HCT116 (cell line): ENCODE measurements at regions not wholly inside any gene's neighbourhood (a gene's known extent, or its start where the extent isn't known, plus 50 kb on each side); places are given as distances from the start of the nearest gene placed in this dataset.

Source experiments
- ATAC-seq: fragments of 200-7000 bp; cut with Tn5 transposase; 2 replicates; pipeline ENCODE4 v1.9.1; 2020; ENCODE audit warnings: mild to moderate bottlenecking, moderate library complexity
- BruUV-seq: library from RNA; stranded (reverse); fragments of 400-500 nt; replicated peaks from 2 replicates; lab custom pipeline; 2021; lab: Mats Ljungman, UMichigan
- CTCF ChIA-PET: fragments of 300-600 bp; sonication (Branson Sonifier 250); formaldehyde crosslinking; loops from one replicate; lab custom pipeline; 2021; ENCODE audit warnings: antibody characterized with exemption; lab: Charles Lee
- POLR2A ChIA-PET: fragments of 300-600, 350-600 bp; sonication (Branson Sonifier 250); formaldehyde crosslinking; loops from one replicate; lab custom pipeline; 2021; ENCODE audit warnings: antibody characterized with exemption; lab: Charles Lee
- RAD21 ChIA-PET, 2 experiments: fragments of 300-600 bp; sonication (Branson Sonifier 250); formaldehyde crosslinking; loops; one replicate each; lab custom pipeline; 2023; ENCODE audit warnings: low total read pairs in 2 of 2; ENCODE audit not compliant: uncharacterized antibody in 2 of 2, unreplicated experiment in 2 of 2, low non-redundant PET in 1 of 2; lab: Charles Lee
- DNase-seq: peaks from one replicate; pipeline ENCODE4 v3.0.0-alpha.2; 2010; ENCODE audit warnings: low read depth, low spot score
- H2AFZ ChIP-seq: fragments of 200-600 bp; shearing (Covaris generic), sonication (generic); 2 replicates; pipeline ENCODE4 v1.6.1; 2017; ENCODE audit warnings: low read depth, mixed run types, mixed read lengths, antibody characterized with exemption, low read length; ENCODE audit not compliant: poor library complexity, severe bottlenecking
- H3K27ac ChIP-seq: 2 replicates; pipeline ENCODE4 v1.5.1; 2012; ENCODE audit warnings: low read depth, low read length
- H3K27me3 ChIP-seq: fragments of 200-600 bp; sonication (generic); 2 replicates; pipeline ENCODE4 v1.6.1; 2016; ENCODE audit warnings: mixed run types, low read length, mixed read lengths; ENCODE audit not compliant: insufficient read depth
- H3K36me3 ChIP-seq, 2 experiments: fragments of 200-500 bp in 1 of 2; fragments of 200-600 bp in 1 of 2; sonication (Bioruptor generic) in 1 of 2; sonication (generic) in 1 of 2; 2 replicates each; pipeline versions ENCODE4 v1.5.1 to v1.6.1; 2014 to 2016; ENCODE audit warnings: low read length in 2 of 2, inconsistent platforms in 1 of 2, mixed read lengths in 1 of 2, mixed run types in 1 of 2; ENCODE audit not compliant: insufficient read depth in 2 of 2, control insufficient read depth in 1 of 2
- H3K4me1 ChIP-seq, 2 experiments: fragments of 200-600 bp in 1 of 2; sonication (generic) in 1 of 2; 2 replicates each; pipeline versions ENCODE4 v1.5.1 to v1.6.1; 2012 to 2017; ENCODE audit warnings: low read length in 2 of 2, inconsistent platforms in 1 of 2, mild to moderate bottlenecking in 1 of 2, mixed read lengths in 1 of 2, mixed run types in 1 of 2, moderate library complexity in 1 of 2; ENCODE audit not compliant: insufficient read depth in 2 of 2, control insufficient read depth in 1 of 2
- H3K4me2 ChIP-seq: fragments of 200-600 bp; sonication (generic); 2 replicates; pipeline ENCODE4 v1.6.1; 2017; ENCODE audit warnings: mixed run types, low read length, mixed read lengths
- H3K4me3 ChIP-seq, 2 experiments: fragments of 200-600 bp in 1 of 2; sonication (generic) in 1 of 2; replicated peaks in 1 of 2; 2 replicates each; pipeline ENCODE4 v1.5.1; 2011 to 2016; ENCODE audit warnings: low read length in 2 of 2, control low read depth in 1 of 2, low read depth in 1 of 2, mild to moderate bottlenecking in 1 of 2, mixed read lengths in 1 of 2, mixed run types in 1 of 2
- H3K79me2 ChIP-seq: fragments of 200-600 bp; sonication (generic); 2 replicates; pipeline ENCODE4 v1.6.1; 2017; ENCODE audit warnings: mild to moderate bottlenecking, mixed run types, low read length, moderate library complexity, mixed read lengths; ENCODE audit not compliant: insufficient read depth
- H3K9ac ChIP-seq: fragments of 200-600 bp; sonication (generic); 2 replicates; pipeline ENCODE4 v1.6.1; 2016; ENCODE audit warnings: low read length, mixed read lengths
- H3K9me2 ChIP-seq: fragments of 200-600 bp; sonication (generic), shearing (Covaris generic); 2 replicates; pipeline ENCODE4 v1.6.1; 2017; ENCODE audit warnings: mixed run types, mild to moderate bottlenecking, moderate library complexity; ENCODE audit not compliant: insufficient read depth
- H3K9me3 ChIP-seq, 2 experiments: fragments of 200-500 bp in 1 of 2; fragments of 200-600 bp in 1 of 2; sonication (Bioruptor generic) in 1 of 2; sonication (generic) in 1 of 2; 2 replicates each; pipeline ENCODE4 v1.6.1; 2014 to 2017; ENCODE audit warnings: low read length in 2 of 2, mixed read lengths in 2 of 2, inconsistent platforms in 1 of 2, low read depth in 1 of 2, mild to moderate bottlenecking in 1 of 2, mixed run types in 1 of 2, moderate library complexity in 1 of 2; ENCODE audit not compliant: control insufficient read depth in 1 of 2, insufficient read depth in 1 of 2
- H4K20me1 ChIP-seq: fragments of 200-600 bp; sonication (generic), shearing (Covaris generic); 2 replicates; pipeline ENCODE4 v1.6.1; 2017; ENCODE audit warnings: mixed run types, mild to moderate bottlenecking, moderate library complexity; ENCODE audit not compliant: insufficient read depth
- CEBPB ChIP-seq: IDR thresholded peaks from 2 replicates; pipeline ENCODE4 v1.6.1; 2012; ENCODE audit warnings: low read depth
- EGR1 ChIP-seq: IDR thresholded peaks from 2 replicates; pipeline ENCODE4 v1.6.1; 2012; ENCODE audit warnings: low read depth
- ELF1 ChIP-seq: IDR thresholded peaks from 2 replicates; pipeline ENCODE4 v1.6.1; 2012; ENCODE audit warnings: low read depth, borderline replicate concordance
- JUND ChIP-seq: IDR thresholded peaks from 2 replicates; pipeline ENCODE4 v1.6.1; 2012
- POLR2AphosphoS5 ChIP-seq: IDR thresholded peaks from 2 replicates; pipeline ENCODE4 v1.6.1; 2011; ENCODE audit warnings: mild to moderate bottlenecking, low read depth, low read length, moderate library complexity
- SIN3A ChIP-seq: IDR thresholded peaks from 2 replicates; pipeline ENCODE4 v1.6.1; 2012; ENCODE audit warnings: low read depth
- SRF ChIP-seq: IDR thresholded peaks from 2 replicates; pipeline ENCODE4 v1.6.1; 2012; ENCODE audit warnings: low read depth
- TCF7L2 ChIP-seq: IDR thresholded peaks from 2 replicates; pipeline ENCODE4 v1.7.0; 2011; ENCODE audit warnings: borderline replicate concordance, inconsistent platforms; ENCODE audit not compliant: insufficient read depth, insufficient read length; ENCODE audit errors: extremely low read depth
- intact Hi-C: fragments of 100-400 bp; cut with micrococcal nuclease; formaldehyde crosslinking; loops from 2 replicates; pipeline ENCODE4 v1.10.0; 2022
- TF ChIP-seq, protein P1 (sequence below): IDR thresholded peaks from 2 replicates; pipeline ENCODE4 v1.6.1; 2012
- TF ChIP-seq, protein P2 (sequence below), 3 experiments: fragments of 200-600 bp in 1 of 3; sonication (generic) in 1 of 3; IDR thresholded peaks in 2 of 3; conservative IDR thresholded peaks in 1 of 3; 2 replicates each; pipeline ENCODE4 v1.5.1; 2012 to 2017; ENCODE audit warnings: low read depth in 2 of 3, low read length in 2 of 3, antibody characterized with exemption in 1 of 3, borderline replicate concordance in 1 of 3, control low read depth in 1 of 3, mild to moderate bottlenecking in 1 of 3, mixed read lengths in 1 of 3, mixed run types in 1 of 3, moderate library complexity in 1 of 3; ENCODE audit not compliant: insufficient read depth in 1 of 3

DNA sequence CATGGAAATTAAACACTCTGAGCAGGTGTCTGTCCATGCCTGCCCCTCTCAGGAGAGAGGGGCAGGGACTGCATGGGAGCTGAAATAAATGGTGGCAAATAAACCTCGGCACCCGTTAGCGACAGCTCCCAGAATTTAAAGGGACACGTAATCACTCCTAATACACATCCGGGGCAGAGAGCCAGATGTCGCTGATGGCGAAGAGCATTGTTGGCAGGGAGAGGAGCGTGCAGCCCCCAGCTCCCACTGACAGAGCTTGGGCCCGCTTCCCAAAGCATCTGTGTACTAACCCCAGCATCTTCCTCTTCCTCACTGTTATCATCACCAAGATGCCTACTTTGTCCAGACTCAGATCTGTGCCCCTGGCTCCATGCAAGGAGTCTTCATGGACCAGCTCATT, 85.8 kb downstream of the IRX5 start (continued):
- no peak for TF ChIP-seq EGR1
- TF ChIP-seq, all 23 proteins: peak for 0

- ChIA-PET POLR2A (no interaction called here), RAD21 (no interaction called here), CTCF (no interaction called here)
- H3K27me3 ChIP-seq: no peaks in the 10 kb centered on the region
- H4K20me1 ChIP-seq: no peaks in the 10 kb centered on the region
- DNase-seq (no peak), ATAC-seq (no peak)
- H3K9me2 ChIP-seq: no peaks in the 10 kb centered on the region
- peaks cover 7 to 12% of the 10 kb centered on the region in 2 experiments; a peak in 3 of 4 replicates for H3K4me1 ChIP-seq
- no peak overlapping the region for H3K4me2 ChIP-seq
- intact Hi-C loops: no loop called here
- no peak overlapping the region for H3K27ac ChIP-seq
- no peak overlapping the region for H3K4me3 ChIP-seq
- BruUV-seq: no TSS peak
- peaks cover 0 to 5% of the 10 kb centered on the region in 2 experiments; a peak in 1 of 4 replicates for H3K9me3 ChIP-seq
- no peak for TF ChIP-seq SIN3A
- no peak for TF ChIP-seq TCF7L2
- no peak for TF ChIP-seq POLR2AphosphoS5
- TF ChIP-seq, protein P1, sequence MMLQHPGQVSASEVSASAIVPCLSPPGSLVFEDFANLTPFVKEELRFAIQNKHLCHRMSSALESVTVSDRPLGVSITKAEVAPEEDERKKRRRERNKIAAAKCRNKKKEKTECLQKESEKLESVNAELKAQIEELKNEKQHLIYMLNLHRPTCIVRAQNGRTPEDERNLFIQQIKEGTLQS: no peak
- TF ChIP-seq CEBPB: no peak
- no peak for TF ChIP-seq JUND
- no peaks in the 10 kb centered on the region for H3K79me2 ChIP-seq
- H3K9ac ChIP-seq: no peak overlapping the region
- H2AFZ ChIP-seq: no peak overlapping the region
- 0 out of 4 replicates have a peak, but pooled peaks cover 0 to 3% of the 10 kb centered on the region in 2 experiments for H3K36me3 ChIP-seq
Observed at GRCh38 chr16:55017321-55017720, 86.7 kb downstream of the IRX5 start.

DNA sequence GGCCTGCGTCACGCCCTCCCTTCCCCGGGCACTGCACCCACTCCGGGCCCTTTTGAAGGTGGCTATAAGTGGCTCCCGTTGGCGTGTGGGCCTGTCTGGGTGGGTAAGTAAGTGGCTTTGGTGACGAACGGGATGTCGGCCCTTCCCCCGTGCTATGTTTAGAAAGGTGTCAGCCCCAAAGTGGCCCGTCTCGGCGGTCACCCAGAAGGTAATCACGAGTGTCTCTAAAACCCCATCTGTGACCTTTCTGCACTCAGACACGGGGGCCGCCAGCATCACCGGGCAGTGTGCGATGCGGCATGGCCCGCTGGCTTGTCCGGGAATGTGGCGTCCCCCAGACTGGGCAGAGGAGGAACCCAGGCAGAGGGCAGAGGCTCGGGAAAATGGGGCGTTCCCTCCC, 88.2 kb downstream of the IRX5 start:
- H3K4me1 ChIP-seq: peaks cover 7 to 12% of the 10 kb centered on the region in 2 experiments; a peak in 3 of 4 replicates
- no peak overlapping the region for H3K9ac ChIP-seq
- no peak overlapping the region for H3K27ac ChIP-seq
- ChIA-PET CTCF (no interaction called here), POLR2A (no interaction called here), RAD21 (no interaction called here)
- no peaks in the 10 kb centered on the region for H3K27me3 ChIP-seq
- no peak overlapping the region for H2AFZ ChIP-seq
- H3K9me3 ChIP-seq: peaks cover 0 to 5% of the 10 kb centered on the region in 2 experiments; a peak in 1 of 4 replicates
- H3K4me2 ChIP-seq: no peak overlapping the region
- H3K79me2 ChIP-seq: no peaks in the 10 kb centered on the region
- DNase-seq (no peak), ATAC-seq (no peak)
- TF ChIP-seq ELF1 (no peak), EGR1 (no peak), SRF (no peak)
- TF ChIP-seq, protein P2, sequence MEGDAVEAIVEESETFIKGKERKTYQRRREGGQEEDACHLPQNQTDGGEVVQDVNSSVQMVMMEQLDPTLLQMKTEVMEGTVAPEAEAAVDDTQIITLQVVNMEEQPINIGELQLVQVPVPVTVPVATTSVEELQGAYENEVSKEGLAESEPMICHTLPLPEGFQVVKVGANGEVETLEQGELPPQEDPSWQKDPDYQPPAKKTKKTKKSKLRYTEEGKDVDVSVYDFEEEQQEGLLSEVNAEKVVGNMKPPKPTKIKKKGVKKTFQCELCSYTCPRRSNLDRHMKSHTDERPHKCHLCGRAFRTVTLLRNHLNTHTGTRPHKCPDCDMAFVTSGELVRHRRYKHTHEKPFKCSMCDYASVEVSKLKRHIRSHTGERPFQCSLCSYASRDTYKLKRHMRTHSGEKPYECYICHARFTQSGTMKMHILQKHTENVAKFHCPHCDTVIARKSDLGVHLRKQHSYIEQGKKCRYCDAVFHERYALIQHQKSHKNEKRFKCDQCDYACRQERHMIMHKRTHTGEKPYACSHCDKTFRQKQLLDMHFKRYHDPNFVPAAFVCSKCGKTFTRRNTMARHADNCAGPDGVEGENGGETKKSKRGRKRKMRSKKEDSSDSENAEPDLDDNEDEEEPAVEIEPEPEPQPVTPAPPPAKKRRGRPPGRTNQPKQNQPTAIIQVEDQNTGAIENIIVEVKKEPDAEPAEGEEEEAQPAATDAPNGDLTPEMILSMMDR (IDR thresholded peaks at IDR 0.05 in 2 of 3, conservative IDR thresholded peaks at IDR 0.05 in 1 of 3; ENCODE audit: borderline replicate concordance in 1 of 3, insufficient read depth in 1 of 3, low read depth in 2 of 3, low read length in 2 of 3): no peak
- H3K36me3 ChIP-seq: 0 out of 4 replicates have a peak, but pooled peaks cover 0 to 3% of the 10 kb centered on the region in 2 experiments
- no peak overlapping the region for H3K4me3 ChIP-seq
- H3K9me2 ChIP-seq: no peaks in the 10 kb centered on the region
- intact Hi-C loops: no loop called here
- H4K20me1 ChIP-seq: no peaks in the 10 kb centered on the region
- no TSS peak for BruUV-seq
